NCI-H2107 (cell line): ENCODE measurements at regions not wholly inside any gene's neighbourhood (a gene's known extent, or its start where the extent isn't known, plus 50 kb on each side); places are given as distances from the start of the nearest gene placed in this dataset.
"Not testable (repeated sequence)": the region's sequence is repeated elsewhere in the genome, so short reads cannot be mapped to it uniquely, and the experiment has no call there.

Source experiments
- DNase-seq: peaks from one replicate; lab custom pipeline; 2025; lab: John Stamatoyannopoulos, UW

DNA sequence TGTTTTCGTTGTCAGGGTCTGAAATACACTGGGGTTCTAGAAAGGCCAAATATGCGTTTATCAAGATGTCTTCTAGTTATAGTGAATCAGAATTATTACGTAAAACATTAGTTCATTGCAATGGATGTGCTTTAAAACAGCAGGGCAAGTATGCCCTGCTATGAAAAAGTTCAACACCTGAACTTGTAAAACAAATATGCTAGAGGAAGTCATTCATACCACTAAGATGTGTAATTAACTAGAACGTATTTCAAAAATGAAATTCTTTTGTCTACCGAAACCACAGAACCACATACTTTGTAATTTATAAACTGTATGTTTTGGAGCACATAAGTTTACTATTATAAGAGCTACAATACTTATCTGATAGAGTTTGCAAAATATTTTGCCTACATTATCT is 266.2 kb downstream of the KCTD12 start:
- no peak for DNase-seq

DNA sequence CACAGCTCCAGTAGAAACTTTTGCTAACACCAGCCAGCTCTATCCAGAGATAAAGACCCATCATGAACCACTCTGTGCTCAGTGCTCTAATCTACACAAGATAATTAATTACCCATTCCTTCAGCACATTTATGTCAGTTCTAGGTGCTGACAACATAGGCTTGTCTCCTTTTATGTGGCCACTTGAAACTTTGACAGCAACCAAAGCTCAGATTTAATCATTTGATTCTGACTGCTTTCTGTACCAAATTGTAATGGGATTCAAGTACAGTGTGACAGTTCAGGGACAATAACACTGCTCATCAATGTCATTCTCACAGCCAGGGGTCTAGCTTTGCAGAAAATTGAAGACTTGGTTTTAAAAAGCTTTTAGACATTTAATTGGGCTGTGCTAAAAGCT is 266.6 kb downstream of the KCTD12 start:
- DNase-seq = no peak

- no peak for DNase-seq
Measured at GRCh38 chr13:76610819-76611415, 275.3 kb downstream of the KCTD12 start.

- no peak for DNase-seq
Measured at GRCh38 chr13:76609643-76610042, 276.6 kb downstream of the KCTD12 start.

- no peak for DNase-seq
Measured at GRCh38 chr13:76607866-76608265, 278.3 kb downstream of the KCTD12 start.

DNA sequence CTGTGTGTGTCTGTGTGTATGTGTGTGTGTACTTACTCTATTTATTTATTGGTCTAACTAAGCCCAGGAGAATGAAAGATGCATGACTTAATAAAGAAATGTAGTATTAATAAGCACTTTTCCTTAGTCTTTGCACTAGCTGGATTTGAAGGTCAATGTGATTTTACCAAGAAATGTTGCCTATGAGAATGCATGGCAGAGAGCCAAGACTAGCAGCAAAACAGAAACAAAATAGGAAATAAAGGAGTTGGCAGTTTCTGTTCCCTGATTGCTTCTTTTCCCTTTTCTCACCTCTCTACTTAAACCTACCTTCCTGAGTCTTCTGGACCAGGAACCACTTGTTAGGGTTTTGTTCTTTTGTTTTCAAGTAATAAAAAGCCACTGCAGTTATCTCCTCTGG is 286.1 kb downstream of the KCTD12 start:
- no peak for DNase-seq

GRCh38 chr13:76597868-76598267 is 288.3 kb downstream of the KCTD12 start:
- no peak for DNase-seq

DNA sequence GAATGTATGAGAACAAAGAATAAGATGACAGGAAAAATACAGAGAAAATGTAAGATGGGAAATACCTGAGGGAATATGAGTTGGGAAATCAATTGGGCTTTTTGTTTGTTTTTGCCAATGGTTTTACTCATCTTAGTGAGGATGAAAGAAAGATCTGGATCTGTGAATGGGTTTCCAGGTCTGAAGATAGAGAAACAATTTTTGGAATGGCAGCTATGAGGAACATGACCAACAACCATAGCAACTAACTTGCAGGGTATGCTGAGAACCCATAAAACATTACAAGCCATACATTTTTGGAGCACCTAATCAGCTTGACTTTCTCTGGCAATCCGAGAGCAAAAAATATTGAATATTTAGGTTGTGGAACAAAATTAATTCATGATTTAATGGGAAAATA is 290.0 kb downstream of the KCTD12 start:
- DNase-seq = no peak

DNA sequence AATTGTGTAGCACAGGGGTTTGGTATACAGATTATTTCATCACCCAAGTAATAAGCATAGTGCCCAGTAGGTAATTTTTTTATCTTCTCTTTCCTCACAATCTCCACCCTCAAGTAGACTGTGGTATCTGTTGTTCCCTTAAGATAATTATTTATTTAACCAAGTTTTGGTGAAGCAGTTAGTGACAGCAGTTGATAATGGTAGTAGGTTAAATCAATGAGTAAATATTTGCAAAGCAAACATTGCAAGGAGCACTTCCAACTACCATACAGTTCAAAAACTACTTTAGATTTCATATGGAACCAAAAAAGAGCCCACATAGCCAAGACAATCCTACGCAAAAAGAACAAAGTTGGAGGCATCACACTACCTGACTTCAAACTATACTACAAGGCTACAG is 291.8 kb downstream of the KCTD12 start:
- DNase-seq = no peak

DNA sequence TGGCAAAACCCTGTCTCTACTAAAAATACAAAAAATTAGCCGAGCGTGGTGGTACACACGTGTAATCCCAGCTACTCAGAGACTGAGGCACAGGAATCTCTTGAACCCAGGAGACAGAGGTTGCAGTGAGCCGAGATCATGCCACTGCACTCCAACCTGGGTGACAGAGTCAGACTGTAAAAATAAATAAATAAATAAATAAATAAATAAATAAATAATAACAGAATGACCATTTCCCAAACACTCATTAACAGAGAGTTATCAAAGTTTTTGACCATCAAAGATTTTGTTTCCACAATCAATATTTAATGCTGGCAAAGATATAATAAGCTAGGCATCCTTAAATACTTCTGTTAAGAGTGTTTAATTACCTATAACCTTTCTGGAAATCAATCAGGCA is 299.4 kb downstream of the KCTD12 start:
- no peak for DNase-seq

- no peak for DNase-seq
Measured at GRCh38 chr13:76579701-76580100, 306.5 kb downstream of the KCTD12 start.

- DNase-seq = not testable (repeated sequence)
Measured at GRCh38 chr13:76575634-76576033, 310.6 kb downstream of the KCTD12 start.

GRCh38 chr13:76570510-76570971 is 315.7 kb downstream of the KCTD12 start:
- no peak for DNase-seq

GRCh38 chr13:76556627-76557026 is 329.6 kb downstream of the KCTD12 start:
- no peak for DNase-seq

GRCh38 chr13:76552807-76553206 is 333.4 kb downstream of the KCTD12 start:
- no peak for DNase-seq

- DNase-seq = no peak
Measured at GRCh38 chr13:76552041-76552772, 334.0 kb downstream of the KCTD12 start.

GRCh38 chr13:76542176-76542575 is 344.0 kb downstream of the KCTD12 start:
- DNase-seq = no peak

DNA sequence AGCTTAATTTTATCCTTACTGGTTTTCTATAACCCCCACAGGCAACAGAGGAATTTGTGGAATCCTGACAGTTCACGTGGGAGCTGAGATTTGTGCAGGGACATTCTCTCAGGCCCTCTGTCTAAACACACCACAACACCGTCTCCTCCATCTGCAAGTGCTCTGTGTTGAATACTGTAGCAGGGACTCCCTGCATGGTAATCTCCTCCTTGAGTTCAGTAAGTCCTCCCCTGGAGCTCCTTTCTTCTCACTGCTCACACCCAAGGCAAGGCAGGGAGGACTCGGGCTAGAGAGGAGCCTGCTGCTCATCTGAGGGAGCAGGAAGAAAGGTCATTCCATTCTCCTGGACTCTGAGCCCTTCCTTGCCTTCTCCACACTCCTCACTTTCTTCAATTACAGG is 348.2 kb downstream of the KCTD12 start:
- DNase-seq = no peak

DNA sequence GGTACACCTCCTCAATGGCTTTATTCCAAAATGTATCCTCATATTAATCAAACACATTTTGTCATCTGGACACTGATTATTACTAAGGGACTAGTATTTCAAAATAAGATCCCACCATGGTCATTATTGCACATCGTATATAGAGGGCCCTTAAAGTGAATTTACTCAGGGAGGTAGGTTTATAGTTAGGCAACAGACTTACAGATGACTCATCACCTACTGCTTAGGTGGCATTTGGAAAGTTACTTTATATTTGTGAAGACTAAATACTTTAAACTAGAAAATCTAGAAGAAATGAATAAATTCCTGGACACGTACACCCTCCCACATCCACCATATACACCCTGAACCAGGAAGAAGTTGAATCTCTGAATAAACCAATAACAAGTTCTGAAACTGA is 353.0 kb downstream of the KCTD12 start:
- DNase-seq = no peak

DNA sequence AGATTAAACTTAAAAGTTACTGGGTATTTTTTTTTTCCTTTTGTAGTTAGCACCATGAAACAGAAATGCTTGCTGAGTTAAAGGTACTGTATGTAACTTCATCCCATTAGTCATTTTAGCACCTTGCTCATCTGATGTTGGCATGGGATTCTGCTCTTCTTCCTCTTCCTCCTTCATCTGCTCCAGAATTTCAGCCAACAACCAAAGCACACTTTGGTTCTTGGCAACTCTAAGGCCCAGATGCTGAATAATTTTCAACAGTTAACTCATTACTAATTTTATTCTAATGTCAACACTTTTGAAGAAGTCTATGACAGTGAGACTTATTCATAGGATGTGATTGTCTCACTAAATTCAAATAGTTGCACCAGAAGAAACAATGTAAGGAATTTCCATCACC is 359.2 kb downstream of the KCTD12 start:
- DNase-seq = no peak

GRCh38 chr13:76523740-76524340 is 362.4 kb downstream of the KCTD12 start:
- no peak for DNase-seq

DNA sequence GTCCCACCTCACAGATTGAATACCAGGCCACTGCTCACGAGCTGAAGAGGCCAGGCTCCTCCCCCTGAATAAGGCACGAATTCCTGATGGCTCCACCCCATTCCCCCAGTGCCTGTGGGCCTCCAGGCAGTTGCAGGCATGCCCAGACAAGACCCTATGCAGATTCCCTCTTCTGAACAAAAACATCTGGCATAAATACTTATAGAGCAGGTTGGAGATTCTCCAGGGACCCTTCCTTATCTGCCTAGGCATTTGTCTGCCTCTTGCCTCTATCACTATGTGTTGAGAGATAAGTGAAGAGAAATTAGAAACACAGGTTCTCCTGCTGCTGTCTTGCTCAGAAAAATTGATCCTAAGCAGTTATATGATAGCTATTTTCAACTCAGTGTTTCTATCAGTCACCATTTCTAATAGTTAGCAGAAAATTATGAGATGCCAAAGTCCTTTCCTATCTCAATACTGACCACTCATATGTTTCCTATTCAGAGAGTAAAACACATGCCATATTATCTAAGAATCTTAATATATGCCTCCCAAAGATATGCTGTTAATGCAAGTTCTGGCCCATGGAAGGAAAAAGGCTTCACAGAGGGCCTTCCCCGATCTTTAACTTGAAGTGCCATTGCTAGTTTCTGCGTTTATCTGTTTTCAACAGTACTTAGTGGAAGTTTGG is 364.0 kb downstream of the KCTD12 start:
- no peak for DNase-seq

GRCh38 chr13:76519685-76520084 is 366.5 kb downstream of the KCTD12 start:
- DNase-seq = no peak
